NCI-H526 (cell line): ENCODE measurements at regions not wholly inside any gene's neighbourhood (a gene's known extent, or its start where the extent isn't known, plus 50 kb on each side); places are given as distances from the start of the nearest gene placed in this dataset.
"Not testable (repeated sequence)": the region's sequence is repeated elsewhere in the genome, so short reads cannot be mapped to it uniquely, and the experiment has no call there.

Experiments
- DNase-seq, 2 experiments: peaks; one replicate each; lab custom pipeline; 2025; lab: John Stamatoyannopoulos, UW

- DNase-seq: no peak
Observed at GRCh38 chr2:10223932-10224720, 78.6 kb upstream of the HPCAL1 start.

DNA sequence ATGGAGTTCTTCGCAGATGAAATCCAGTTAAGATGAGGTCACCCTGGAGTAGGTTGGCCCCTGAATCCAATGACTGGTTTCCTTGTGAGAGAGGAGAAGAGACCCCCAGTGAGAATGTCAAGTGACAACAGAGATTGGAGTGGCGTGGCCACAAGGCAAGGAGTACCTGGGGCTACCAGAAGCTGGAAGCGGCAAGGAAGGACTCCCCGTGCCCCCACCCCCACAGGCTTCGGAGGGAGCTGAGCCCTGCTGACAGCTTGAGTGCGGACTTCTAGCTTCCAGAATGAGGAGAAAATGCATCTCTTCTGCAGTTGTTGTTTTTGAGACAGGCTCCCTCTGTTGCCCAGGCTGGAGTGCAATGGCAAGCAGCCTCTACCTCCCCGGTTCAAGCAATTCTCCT, 78.0 kb upstream of the HPCAL1 start:
- DNase-seq: no peak

DNA sequence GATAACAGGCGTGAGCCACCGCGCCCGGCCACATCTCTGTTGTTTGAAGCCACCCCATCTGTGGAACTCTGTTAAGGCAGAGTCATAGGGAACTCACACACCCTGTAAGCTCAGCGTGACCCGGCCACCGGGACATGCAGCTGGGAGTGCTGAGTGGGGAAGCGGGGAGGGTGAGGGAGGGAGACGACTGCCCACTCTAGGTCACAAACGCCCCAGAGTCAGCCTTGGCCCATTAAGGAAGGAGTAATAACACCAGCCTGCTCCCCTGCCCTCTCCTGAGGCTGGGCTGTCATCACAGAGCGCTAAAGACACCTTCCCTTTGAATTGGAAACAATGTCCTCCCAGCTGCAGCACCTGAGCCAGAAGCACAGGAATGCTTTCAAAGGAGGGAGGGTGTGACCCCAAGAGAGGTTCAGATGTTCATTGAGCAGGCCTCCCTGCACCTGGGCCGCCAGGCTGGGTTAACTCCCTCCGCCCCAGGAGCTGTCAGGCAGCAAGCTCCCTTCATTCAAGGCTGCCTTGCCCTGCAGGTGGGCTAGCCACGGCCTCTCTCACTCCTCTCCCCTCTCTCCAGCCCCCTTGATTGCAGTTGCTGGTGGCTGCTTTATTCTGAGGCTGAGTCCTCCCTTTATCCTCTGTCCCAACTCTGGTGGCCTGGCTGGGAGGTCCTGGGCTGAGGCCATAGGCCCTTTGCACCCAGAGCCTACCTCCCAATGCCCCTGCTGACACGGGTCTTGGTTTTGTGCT, 77.2 kb upstream of the HPCAL1 start:
- DNase-seq: peak in 1 of 2 experiments; percentile 18

- no peak for DNase-seq
Observed at GRCh38 chr2:10226038-10226724, 76.5 kb upstream of the HPCAL1 start.

- no peak for DNase-seq
Observed at GRCh38 chr2:10228611-10229365, 73.9 kb upstream of the HPCAL1 start.

DNA sequence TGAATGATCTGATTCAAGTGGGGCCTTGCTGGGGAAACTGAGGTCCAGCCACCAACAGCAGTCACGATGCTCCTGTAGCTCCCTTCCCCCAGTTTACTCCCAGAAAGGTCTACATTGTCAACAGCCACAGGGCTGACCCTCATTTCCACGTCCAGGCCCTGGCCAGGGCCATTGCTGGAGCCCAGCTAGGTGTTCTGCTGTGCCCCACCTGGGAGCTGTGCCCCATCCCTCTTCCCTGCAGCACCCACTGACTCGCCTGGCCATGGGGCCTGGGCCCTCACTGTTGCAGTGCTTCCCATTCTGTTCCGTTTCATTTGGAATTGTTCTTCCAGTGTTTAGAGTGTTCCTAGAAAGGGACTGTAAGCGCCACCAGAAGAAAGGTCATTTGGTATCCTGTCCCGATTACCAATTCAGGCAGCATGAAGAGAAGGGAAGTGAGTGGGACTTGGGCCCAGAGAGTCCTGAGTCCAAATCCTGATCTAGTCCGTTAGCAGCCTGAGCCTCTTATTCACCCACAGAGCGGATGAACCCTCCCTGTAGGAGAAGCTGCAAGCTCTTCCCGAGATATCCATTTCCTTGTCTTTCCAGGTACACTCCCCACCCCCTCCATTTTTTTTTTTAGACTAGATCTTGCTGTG, 73.1 kb upstream of the HPCAL1 start:
- no peak for DNase-seq

GRCh38 chr2:10230499-10230898, 72.2 kb upstream of the HPCAL1 start:
- DNase-seq: no peak

DNA sequence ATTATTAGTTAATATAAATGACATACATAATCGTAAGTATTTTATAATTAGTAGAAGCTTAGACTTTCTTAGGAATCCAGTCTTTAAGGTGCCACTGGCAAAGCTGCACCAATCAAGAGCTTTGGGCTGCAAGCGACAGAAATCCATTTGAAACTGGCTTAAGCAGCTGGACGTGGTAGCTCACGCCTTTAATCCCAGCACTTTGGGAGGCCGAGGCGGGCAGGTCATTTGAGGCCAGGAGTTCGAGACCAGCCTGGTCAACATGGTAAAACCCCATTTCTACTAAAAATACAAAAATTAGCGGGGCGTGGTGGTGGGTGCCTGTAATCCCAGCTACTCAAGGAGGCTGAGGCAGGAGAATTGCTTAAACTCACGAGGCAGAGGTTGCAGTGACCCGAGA, 71.8 kb upstream of the HPCAL1 start:
- not testable (repeated sequence) for DNase-seq

DNA sequence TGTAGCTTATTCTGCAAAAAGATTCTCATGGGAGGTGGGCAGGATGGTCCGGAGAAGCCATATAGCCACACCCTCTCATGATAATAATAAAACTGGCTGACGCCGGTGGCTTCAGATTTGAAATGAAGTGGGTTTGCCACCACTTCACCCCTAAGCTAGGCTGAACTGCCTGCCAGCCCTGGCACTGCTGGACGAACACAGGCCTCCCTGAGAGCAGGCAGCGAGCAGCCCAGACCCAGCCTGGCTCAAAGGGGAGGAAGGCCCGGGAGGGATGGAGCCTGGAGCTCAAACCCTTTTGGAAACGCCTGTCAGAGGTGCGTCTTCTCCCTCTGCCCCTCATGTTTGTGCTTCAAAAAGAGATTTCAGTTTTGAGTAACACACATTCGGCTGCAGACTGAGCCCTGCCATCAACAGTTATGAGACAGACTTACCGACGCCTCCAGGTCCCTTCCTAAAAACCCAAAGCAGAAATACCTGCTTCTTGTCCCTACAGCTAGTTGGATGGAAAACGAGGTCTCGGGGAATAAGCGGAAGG, 71.1 kb upstream of the HPCAL1 start:
- no peak for DNase-seq

- DNase-seq: no peak
Observed at GRCh38 chr2:10232096-10232815, 70.4 kb upstream of the HPCAL1 start.

DNA sequence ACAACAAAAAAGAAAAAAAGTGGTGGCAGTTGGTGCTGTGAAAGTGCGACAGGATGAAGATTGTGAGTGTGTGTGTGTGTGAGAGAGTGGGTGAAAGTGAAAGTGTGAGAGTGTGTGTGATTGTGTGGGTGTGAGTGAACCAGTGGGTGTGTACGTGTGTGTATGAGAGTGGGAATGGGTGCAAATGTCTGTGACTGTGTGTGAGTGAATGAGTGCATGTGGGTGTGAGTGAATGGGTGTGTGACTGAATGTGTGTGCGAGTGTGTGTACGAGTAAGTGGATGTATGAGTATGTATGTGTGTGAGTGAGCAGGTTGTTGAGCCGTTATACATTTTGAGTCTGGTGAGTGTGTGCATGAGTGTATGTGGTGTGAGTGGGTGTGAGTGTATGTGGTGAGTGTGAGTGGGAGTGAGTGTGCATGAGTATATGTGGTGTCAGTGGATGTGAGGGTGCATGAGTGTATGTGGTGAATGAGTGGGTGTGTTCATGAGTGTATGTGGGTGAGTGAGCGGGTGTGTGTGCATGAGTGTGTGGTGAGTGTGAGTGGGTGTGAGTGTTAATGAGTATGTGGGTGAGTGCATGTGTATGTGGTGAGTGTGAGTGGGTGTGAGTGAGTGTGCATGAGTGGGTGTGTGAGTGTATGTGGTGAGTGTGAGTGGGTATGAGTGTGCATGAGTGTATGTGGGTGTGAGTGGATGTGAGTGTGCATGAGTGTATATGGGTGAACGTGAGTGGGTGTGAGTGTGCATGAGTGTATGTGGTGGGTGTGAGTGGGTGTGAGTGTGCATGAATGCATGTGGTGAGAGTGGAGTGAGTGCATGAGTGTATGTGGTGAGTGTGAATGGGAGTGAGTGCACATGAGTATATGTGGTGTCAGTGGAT, 69.3 kb upstream of the HPCAL1 start:
- no peak for DNase-seq

- DNase-seq: no peak
Observed at GRCh38 chr2:10234013-10234306, 68.7 kb upstream of the HPCAL1 start.

DNA sequence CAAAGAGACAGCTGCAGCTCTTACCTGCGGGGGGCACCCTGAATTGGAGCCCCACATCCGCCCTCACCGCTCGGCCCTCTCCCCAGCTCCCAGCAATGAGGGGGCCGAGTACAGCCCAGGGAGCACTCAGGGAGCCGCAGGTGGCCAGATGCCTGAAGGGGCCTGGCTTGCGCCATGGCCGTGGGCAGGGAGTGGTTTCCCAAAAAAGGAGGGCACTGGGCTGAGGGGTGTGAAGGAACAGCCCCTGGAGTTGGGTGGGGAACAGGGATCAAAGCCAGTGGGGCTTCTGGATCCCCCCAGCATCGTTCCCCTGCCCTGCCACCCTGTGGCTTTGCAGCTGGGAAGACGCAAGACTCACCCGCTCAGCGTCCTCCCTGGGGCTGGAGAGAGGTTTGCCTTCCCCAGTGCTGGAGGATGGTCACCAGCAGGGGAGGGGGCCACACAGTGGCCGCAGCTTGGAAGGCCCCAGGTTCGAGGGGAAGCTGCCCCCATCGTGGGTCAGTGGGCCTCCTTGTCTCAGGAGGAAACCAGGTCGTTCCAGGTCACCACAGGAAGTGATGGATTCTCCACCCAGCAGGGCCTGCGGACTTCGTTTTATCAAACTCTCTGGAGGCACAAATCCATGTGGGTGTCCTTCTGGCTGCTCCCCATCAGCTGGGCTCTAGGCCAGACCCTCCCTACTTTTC, 68.2 kb upstream of the HPCAL1 start:
- no peak for DNase-seq

- DNase-seq: no peak
Observed at GRCh38 chr2:10235099-10235908, 67.4 kb upstream of the HPCAL1 start.

DNA sequence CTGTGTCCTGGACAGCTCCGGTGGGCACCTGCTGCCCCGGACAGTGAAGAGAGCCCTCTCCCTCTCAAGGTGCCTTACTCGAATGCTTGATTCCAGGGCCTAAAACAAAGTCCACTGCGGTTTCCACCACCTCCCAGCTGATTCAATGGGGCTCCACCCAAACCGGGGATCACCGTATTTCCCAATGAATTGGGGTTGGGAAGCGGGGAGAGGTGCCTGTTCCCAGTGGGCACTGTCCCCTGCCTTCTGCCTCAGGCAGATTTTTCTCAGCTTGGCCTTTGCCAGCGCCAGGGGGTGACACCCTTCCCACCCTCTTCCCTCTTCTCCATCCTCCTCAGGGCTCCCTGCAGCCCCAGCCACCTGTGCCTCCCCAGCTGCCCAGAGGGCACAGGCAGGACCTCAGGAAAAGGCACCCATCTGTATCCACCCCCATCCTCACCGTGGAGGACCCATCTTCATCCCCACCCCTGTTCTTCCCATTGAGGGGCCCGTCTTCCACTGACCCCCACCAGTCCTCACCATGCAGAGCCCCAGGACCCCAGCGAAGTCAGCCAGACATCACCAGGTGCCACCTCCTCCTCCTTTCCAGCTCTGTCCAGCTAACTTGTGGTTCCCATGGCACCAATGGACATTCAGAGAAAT, 66.7 kb upstream of the HPCAL1 start:
- DNase-seq: no peak

- no peak for DNase-seq
Observed at GRCh38 chr2:10236571-10237391, 65.9 kb upstream of the HPCAL1 start.
